H1 (cell line): ENCODE measurements at regions not wholly inside any gene's neighbourhood (a gene's known extent, or its start where the extent isn't known, plus 50 kb on each side); places are given as distances from the start of the nearest gene placed in this dataset.

Source experiments
- CTCF ChIA-PET: fragments of 300-600 bp; sonication (Branson Sonifier 250); formaldehyde crosslinking; loops from one replicate; lab custom pipeline; 2021; ENCODE audit not compliant: partially characterized antibody; lab: Charles Lee
- POLR2A ChIA-PET: fragments of 300-600 bp; sonication (Branson Sonifier 250); formaldehyde crosslinking; loops from one replicate; lab custom pipeline; 2021; ENCODE audit warnings: inconsistent platforms; ENCODE audit not compliant: partially characterized antibody; lab: Charles Lee
- DNase-seq, 2 experiments: peaks; one replicate each; pipeline versions ENCODE4 v3.0.0 to v3.0.0-alpha.2; 2010 to 2022; ENCODE audit warnings: low spot score in 2 of 2, low read depth in 1 of 2, mixed read lengths in 1 of 2
- FAIRE-seq: peaks from 2 replicates; lab custom pipeline; 2011; peaks lifted over from hg19 to GRCh38; lab: Jason Lieb, UNC
- H2AFZ ChIP-seq: 2 replicates; pipeline ENCODE4 v1.8.1; 2012; ENCODE audit warnings: low read length, inconsistent platforms
- H2AK5ac ChIP-seq: 2 replicates; pipeline ENCODE4 v1.6.1; 2013; ENCODE audit warnings: low read depth, low read length
- H2BK120ac ChIP-seq: replicated peaks from 2 replicates; pipeline ENCODE3; 2013; ENCODE audit warnings: low read depth, low read length, inconsistent platforms
- H2BK12ac ChIP-seq: 2 replicates; pipeline ENCODE4 v1.6.1; 2013; ENCODE audit warnings: low read depth, low read length
- H2BK15ac ChIP-seq: 2 replicates; pipeline ENCODE4 v1.6.1; 2013; ENCODE audit warnings: low read length
- H2BK20ac ChIP-seq: 2 replicates; pipeline ENCODE4 v1.6.1; 2013; ENCODE audit warnings: low read length
- H2BK5ac ChIP-seq: 2 replicates; pipeline ENCODE4 v1.6.1; 2013; ENCODE audit warnings: low read depth, low read length
- H3K14ac ChIP-seq: 2 replicates; pipeline ENCODE4 v1.6.1; 2013; ENCODE audit warnings: inconsistent platforms; ENCODE audit not compliant: insufficient read length
- H3K18ac ChIP-seq: 2 replicates; pipeline ENCODE4 v1.6.1; 2013; ENCODE audit warnings: low read length; ENCODE audit errors: extremely low read depth
- H3K23ac ChIP-seq: 2 replicates; pipeline ENCODE4 v1.6.1; 2013; ENCODE audit warnings: inconsistent platforms; ENCODE audit not compliant: insufficient read length
- H3K23me2 ChIP-seq: 2 replicates; pipeline ENCODE4 v1.6.1; 2013; ENCODE audit warnings: low read depth, low read length
- H3K27ac ChIP-seq: 2 replicates; pipeline ENCODE4 v1.6.1; 2011; ENCODE audit warnings: low read depth, low read length, inconsistent platforms
- H3K27me3 ChIP-seq, 4 experiments: replicated peaks in 1 of 4; 1 replicate in 1 of 4; 2 replicates in 3 of 4; pipeline versions ENCODE4 v1.6.1 to v1.8.1; 2011 to 2013; ENCODE audit warnings: low read length in 3 of 4, mild to moderate bottlenecking in 3 of 4, inconsistent platforms in 2 of 4, mixed read lengths in 2 of 4, moderate library complexity in 1 of 4; ENCODE audit not compliant: control insufficient read depth in 3 of 4, insufficient read depth in 3 of 4; ENCODE audit errors: extremely low read depth in 1 of 4
- H3K36me3 ChIP-seq, 4 experiments: 2 replicates each; pipeline versions ENCODE4 v1.6.1 to v1.8.1; 2011 to 2013; ENCODE audit warnings: mild to moderate bottlenecking in 4 of 4, low read length in 3 of 4, moderate library complexity in 2 of 4, control low read depth in 1 of 4, inconsistent platforms in 1 of 4; ENCODE audit not compliant: insufficient read depth in 4 of 4, control insufficient read depth in 2 of 4
- H3K4ac ChIP-seq: replicated peaks from 2 replicates; pipeline ENCODE3; 2013; ENCODE audit warnings: low read length, low read depth, mixed read lengths, inconsistent platforms; ENCODE audit not compliant: insufficient read length
- H3K4me1 ChIP-seq, 4 experiments: replicated peaks in 1 of 4; 1 replicate in 1 of 4; 2 replicates in 3 of 4; pipeline versions ENCODE4 v1.6.1 to v1.8.1; 2011 to 2013; ENCODE audit warnings: low read length in 3 of 4, inconsistent platforms in 2 of 4, mixed read lengths in 1 of 4; ENCODE audit not compliant: insufficient read depth in 4 of 4, control insufficient read depth in 3 of 4
- H3K4me2 ChIP-seq, 2 experiments: 2 replicates each; pipeline versions ENCODE4 v1.6.1 to v1.8.1; 2011 to 2013; ENCODE audit warnings: low read depth in 2 of 2, low read length in 2 of 2, control low read depth in 1 of 2, inconsistent platforms in 1 of 2, mild to moderate bottlenecking in 1 of 2; ENCODE audit not compliant: insufficient read depth in 1 of 2
- H3K4me3 ChIP-seq, 4 experiments: fragments of 200-600, 300-600 bp in 1 of 4; sonication (generic), shearing (Covaris generic), sonication (Bioruptor Twin) in 1 of 4; 2 replicates each; pipeline versions ENCODE4 v1.5.1 to v1.8.1; 2011 to 2016; ENCODE audit warnings: low read length in 4 of 4, low read depth in 3 of 4, control low read depth in 2 of 4, inconsistent platforms in 2 of 4, mild to moderate bottlenecking in 2 of 4, mixed read lengths in 1 of 4, moderate library complexity in 1 of 4; ENCODE audit not compliant: insufficient read depth in 2 of 4; ENCODE audit errors: extremely low read depth in 1 of 4
- H3K56ac ChIP-seq: replicated peaks from 2 replicates; pipeline ENCODE3; 2013; ENCODE audit warnings: low read depth, mild to moderate bottlenecking, mixed read lengths, low read length, inconsistent platforms; ENCODE audit not compliant: insufficient read length
- H3K79me1 ChIP-seq: 2 replicates; pipeline ENCODE4 v1.6.1; 2013; ENCODE audit warnings: low read depth, low read length, control low read depth
- H3K79me2 ChIP-seq, 2 experiments: 2 replicates each; pipeline versions ENCODE4 v1.6.1 to v1.8.1; 2012 to 2013; ENCODE audit warnings: low read length in 2 of 2, mild to moderate bottlenecking in 2 of 2, inconsistent platforms in 1 of 2; ENCODE audit not compliant: insufficient read depth in 2 of 2, control insufficient read depth in 1 of 2
- H3K9ac ChIP-seq, 4 experiments: replicated peaks in 1 of 4; 1 replicate in 1 of 4; 2 replicates in 3 of 4; pipeline versions ENCODE4 v1.6.1 to v1.8.1; 2011 to 2013; ENCODE audit warnings: low read depth in 3 of 4, low read length in 3 of 4, control low read depth in 2 of 4, mild to moderate bottlenecking in 2 of 4, moderate library complexity in 2 of 4, inconsistent platforms in 1 of 4; ENCODE audit errors: extremely low read depth in 1 of 4
- H3K9me3 ChIP-seq, 2 experiments: 2 replicates each; pipeline versions ENCODE4 v1.6.1 to v1.8.1; 2012 to 2013; ENCODE audit warnings: mild to moderate bottlenecking in 2 of 2, moderate library complexity in 2 of 2, control low read depth in 1 of 2, inconsistent platforms in 1 of 2, low read depth in 1 of 2, low read length in 1 of 2, mixed read lengths in 1 of 2; ENCODE audit not compliant: insufficient read depth in 2 of 2
- H4K20me1 ChIP-seq, 2 experiments: replicated peaks in 1 of 2; 2 replicates each; pipeline versions ENCODE3 to v1.8.1; 2011 to 2013; ENCODE audit warnings: inconsistent platforms in 2 of 2, low read length in 2 of 2, mild to moderate bottlenecking in 1 of 2; ENCODE audit not compliant: insufficient read depth in 2 of 2, control insufficient read depth in 1 of 2
- H4K5ac ChIP-seq: 2 replicates; pipeline ENCODE4 v1.6.1; 2013; ENCODE audit warnings: low read length, low read depth, mixed read lengths, inconsistent platforms; ENCODE audit not compliant: insufficient read length
- H4K8ac ChIP-seq: 2 replicates; pipeline ENCODE4 v1.8.0; 2013; ENCODE audit warnings: mild to moderate bottlenecking, moderate library complexity, low read length, inconsistent platforms; ENCODE audit not compliant: insufficient read depth; ENCODE audit errors: extremely low read depth
- H4K91ac ChIP-seq: replicated peaks from 2 replicates; pipeline ENCODE3; 2013; ENCODE audit warnings: low read length, mixed read lengths, inconsistent platforms; ENCODE audit not compliant: insufficient read length
- BCL11A ChIP-seq, 2 experiments: IDR thresholded peaks; one replicate each; pipeline ENCODE4 v1.6.1; 2011; ENCODE audit warnings: low read depth in 2 of 2, low read length in 2 of 2, mild to moderate bottlenecking in 2 of 2
- CTBP2 ChIP-seq: IDR thresholded peaks from 2 replicates; pipeline ENCODE4 v1.7.0; 2011; ENCODE audit warnings: borderline replicate concordance, mild to moderate bottlenecking, moderate library complexity, mixed read lengths, low read length; ENCODE audit not compliant: insufficient read depth, insufficient read length
- GTF2F1 ChIP-seq: IDR thresholded peaks from 2 replicates; pipeline ENCODE4 v1.6.1; 2012; ENCODE audit warnings: low read depth, low read length, improper control_type of control experiment, borderline replicate concordance
- HDAC2 ChIP-seq, 2 experiments: fragments of 300-600 bp in 1 of 2; sonication (generic) in 1 of 2; IDR thresholded peaks; 2 replicates each; pipeline ENCODE4 v1.6.1; 2011 to 2012; ENCODE audit warnings: low read depth in 2 of 2, low read length in 2 of 2, mild to moderate bottlenecking in 2 of 2, moderate library complexity in 2 of 2, borderline replicate concordance in 1 of 2, inconsistent platforms in 1 of 2
- JUN ChIP-seq: IDR thresholded peaks from 2 replicates; pipeline ENCODE4 v1.6.1; 2011; ENCODE audit warnings: low read depth, mild to moderate bottlenecking, improper control_type of control experiment, low read length
- JUND ChIP-seq: IDR thresholded peaks from 2 replicates; pipeline ENCODE4 v1.6.1; 2011; ENCODE audit warnings: mild to moderate bottlenecking, improper control_type of control experiment, low read length
- POLR2A ChIP-seq, 2 experiments: IDR thresholded peaks; 1 replicate in 1 of 2; 2 replicates in 1 of 2; pipeline ENCODE4 v1.6.1; 2011; ENCODE audit warnings: low read depth in 2 of 2, low read length in 2 of 2, mild to moderate bottlenecking in 2 of 2; ENCODE audit errors: control extremely low read depth in 1 of 2
- POLR2AphosphoS5 ChIP-seq: IDR thresholded peaks from 2 replicates; pipeline ENCODE4 v1.6.1; 2011; ENCODE audit warnings: low read depth, low read length
- RBBP5 ChIP-seq: IDR thresholded peaks from 2 replicates; pipeline ENCODE4 v1.7.1; 2012; ENCODE audit warnings: low read depth, mild to moderate bottlenecking, inconsistent platforms, low read length, moderate library complexity, borderline replicate concordance
- RXRA ChIP-seq: IDR thresholded peaks from 2 replicates; pipeline ENCODE4 v1.6.1; 2011; ENCODE audit warnings: low read depth, mild to moderate bottlenecking, low read length, moderate library complexity; ENCODE audit not compliant: insufficient read depth
- TEAD4 ChIP-seq: IDR thresholded peaks from 2 replicates; pipeline ENCODE4 v1.6.1; 2012; ENCODE audit warnings: low read depth, low read length, inconsistent platforms, mixed read lengths
- USF2 ChIP-seq: IDR thresholded peaks from 2 replicates; pipeline ENCODE4 v1.6.1; 2011; ENCODE audit warnings: low read length, improper control_type of control experiment
- YY1 ChIP-seq: IDR thresholded peaks from 2 replicates; pipeline ENCODE4 v1.6.1; 2011; ENCODE audit warnings: low read depth, mild to moderate bottlenecking, low read length
- WGBS, 2 experiments: shearing (Covaris generic) in 1 of 2; methylation state at CpG; one replicate each; pipeline versions ENCODE4 v1.1.6 to v1.1.7; 2013 to 2015; ENCODE audit warnings: low lambda C conversion rate in 2 of 2, mixed read lengths in 2 of 2, inconsistent platforms in 1 of 2, low coverage in 1 of 2, missing lambda C conversion rate in 1 of 2; ENCODE audit not compliant: insufficient replicate concordance in 2 of 2, insufficient coverage in 1 of 2, insufficient read length in 1 of 2; ENCODE audit errors: extremely low coverage in 1 of 2, missing lambda C conversion rate in 1 of 2; 5-methylcytosine and 5-hydroxymethylcytosine counted together
- TF ChIP-seq, protein P1 (sequence below): IDR thresholded peaks from 2 replicates; pipeline ENCODE4 v1.6.1; 2012; ENCODE audit warnings: inconsistent platforms

DNA sequence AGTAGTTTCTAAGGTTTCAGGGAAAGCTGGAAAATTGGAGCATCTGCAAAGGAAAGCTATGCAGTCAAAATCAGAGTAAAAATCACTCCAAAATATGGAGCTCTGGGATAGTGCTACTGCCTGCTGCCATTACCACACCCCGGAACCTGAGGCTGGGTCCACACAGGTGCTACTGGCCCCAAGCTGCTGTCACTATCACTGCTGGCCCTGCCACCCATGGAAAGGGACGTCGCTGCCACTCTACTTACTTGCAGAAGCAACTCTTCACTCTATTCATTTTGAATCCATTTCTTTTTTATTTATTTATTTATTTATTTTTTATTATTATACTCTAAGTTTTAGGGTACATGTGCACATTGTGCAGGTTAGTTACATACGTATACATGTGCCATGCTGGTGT is 60.3 kb upstream of the RGS18 start:
- H2BK20ac ChIP-seq, result no peak overlapping the region
- no peak overlapping the region for H2BK15ac ChIP-seq
- H3K79me1 ChIP-seq, result no peaks in the 10 kb centered on the region
- H3K9ac ChIP-seq, result no peak overlapping the region
- H3K4me2 ChIP-seq, result no peak overlapping the region
- no peak overlapping the region for H3K27ac ChIP-seq
- no peaks in the 10 kb centered on the region for H3K4me1 ChIP-seq
- H3K4ac ChIP-seq, result no peak overlapping the region
- H3K18ac ChIP-seq, result no peak overlapping the region
- WGBS, 2 experiments, result 98% methylated on average over 3 of the region's 4 CpGs; no CpG with 5 or more reads in 1 of the 2 experiments
- H3K36me3 ChIP-seq, result no peaks in the 10 kb centered on the region
- ChIA-PET POLR2A (no interaction called here), CTCF (no interaction called here)
- no peak overlapping the region for H2AFZ ChIP-seq
- H3K23ac ChIP-seq, result no peak overlapping the region
- H4K5ac ChIP-seq, result no peak overlapping the region
- no peak overlapping the region for H2AK5ac ChIP-seq
- H3K14ac ChIP-seq, result no peak overlapping the region
- no peak overlapping the region for H3K4me3 ChIP-seq
- H4K8ac ChIP-seq, result no peak overlapping the region
- DNase-seq, result no peak
- no peak overlapping the region for H2BK5ac ChIP-seq
- no peaks in the 10 kb centered on the region for H3K23me2 ChIP-seq
- no peak overlapping the region for H3K56ac ChIP-seq
- H3K27me3 ChIP-seq, result peaks cover 0 to 2% (median under 1%) of the 10 kb centered on the region in 4 experiments; a peak in 2 of 7 replicates
- no peak overlapping the region for H2BK120ac ChIP-seq
- no peaks in the 10 kb centered on the region for H4K20me1 ChIP-seq
- H2BK12ac ChIP-seq, result no peak overlapping the region
- no peak for FAIRE-seq
- no peaks in the 10 kb centered on the region for H3K9me3 ChIP-seq
- H3K79me2 ChIP-seq, result no peaks in the 10 kb centered on the region
- no peak overlapping the region for H4K91ac ChIP-seq
- TF ChIP-seq GTF2F1, result no peak
- no peak for TF ChIP-seq HDAC2 (IDR thresholded peaks at IDR 0.05; ENCODE audit: borderline replicate concordance in 1 of 2, low read depth in 2 of 2, low read length in 2 of 2)
- TF ChIP-seq YY1, result no peak
- TF ChIP-seq TEAD4, result no peak
- no peak for TF ChIP-seq POLR2A (IDR thresholded peaks at IDR 0.05; ENCODE audit: control extremely low read depth in 1 of 2, low read depth in 2 of 2, low read length in 2 of 2)
- no peak for TF ChIP-seq BCL11A (IDR thresholded peaks at IDR 0.05; ENCODE audit: low read depth in 2 of 2, low read length in 2 of 2)
- TF ChIP-seq, protein P1, sequence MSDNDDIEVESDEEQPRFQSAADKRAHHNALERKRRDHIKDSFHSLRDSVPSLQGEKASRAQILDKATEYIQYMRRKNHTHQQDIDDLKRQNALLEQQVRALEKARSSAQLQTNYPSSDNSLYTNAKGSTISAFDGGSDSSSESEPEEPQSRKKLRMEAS, result no peak
- TF ChIP-seq RXRA, result no peak
- TF ChIP-seq POLR2AphosphoS5, result no peak
- TF ChIP-seq USF2, result no peak
- no peak for TF ChIP-seq JUN
- TF ChIP-seq RBBP5, result no peak
- no peak for TF ChIP-seq JUND
- TF ChIP-seq CTBP2, result no peak
